ENCODE measurements at regions not wholly inside any gene's neighbourhood (a gene's known extent, or its start where the extent isn't known, plus 50 kb on each side); places are given as distances from the start of the nearest gene placed in this dataset.

DNA sequence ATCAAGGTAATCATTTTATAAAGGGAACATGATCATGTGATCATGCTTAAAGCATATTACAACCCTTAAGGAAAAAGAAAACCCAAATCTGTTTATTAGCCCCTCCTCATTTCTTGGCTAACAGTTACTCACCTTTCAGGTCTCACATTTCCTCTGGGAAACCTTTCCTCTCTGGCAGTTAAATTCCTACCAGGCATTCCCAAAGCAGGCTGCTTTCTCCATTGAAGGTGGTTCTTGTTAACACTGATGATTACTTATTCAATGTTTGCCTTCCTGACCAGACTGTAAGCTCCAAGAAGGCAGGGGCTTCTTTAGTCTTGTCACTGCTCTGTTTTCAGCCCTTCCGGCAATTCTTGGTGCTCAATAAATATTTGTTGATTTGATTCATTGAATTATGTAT is 59.9 kb downstream of the PLK2 start:
- FAIRE-seq, result no peak
- no peak overlapping the region for H3K4me2 ChIP-seq (ENCODE audit: low read length)
- no peak overlapping the region for H3K9ac ChIP-seq (ENCODE audit: low read length)
- TF ChIP-seq EZH2 (IDR thresholded peaks at IDR 0.05; ENCODE audit: insufficient read depth, low read length), result no peak
- TF ChIP-seq, protein P1, sequence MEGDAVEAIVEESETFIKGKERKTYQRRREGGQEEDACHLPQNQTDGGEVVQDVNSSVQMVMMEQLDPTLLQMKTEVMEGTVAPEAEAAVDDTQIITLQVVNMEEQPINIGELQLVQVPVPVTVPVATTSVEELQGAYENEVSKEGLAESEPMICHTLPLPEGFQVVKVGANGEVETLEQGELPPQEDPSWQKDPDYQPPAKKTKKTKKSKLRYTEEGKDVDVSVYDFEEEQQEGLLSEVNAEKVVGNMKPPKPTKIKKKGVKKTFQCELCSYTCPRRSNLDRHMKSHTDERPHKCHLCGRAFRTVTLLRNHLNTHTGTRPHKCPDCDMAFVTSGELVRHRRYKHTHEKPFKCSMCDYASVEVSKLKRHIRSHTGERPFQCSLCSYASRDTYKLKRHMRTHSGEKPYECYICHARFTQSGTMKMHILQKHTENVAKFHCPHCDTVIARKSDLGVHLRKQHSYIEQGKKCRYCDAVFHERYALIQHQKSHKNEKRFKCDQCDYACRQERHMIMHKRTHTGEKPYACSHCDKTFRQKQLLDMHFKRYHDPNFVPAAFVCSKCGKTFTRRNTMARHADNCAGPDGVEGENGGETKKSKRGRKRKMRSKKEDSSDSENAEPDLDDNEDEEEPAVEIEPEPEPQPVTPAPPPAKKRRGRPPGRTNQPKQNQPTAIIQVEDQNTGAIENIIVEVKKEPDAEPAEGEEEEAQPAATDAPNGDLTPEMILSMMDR (IDR thresholded peaks at IDR 0.05; ENCODE audit: insufficient read depth, low read depth, low read length), result no peak
- H3K4me3 Mint-ChIP-seq (ENCODE audit: unreplicated experiment), result no peak overlapping the region
- H3K27ac Mint-ChIP-seq (ENCODE audit: unreplicated experiment), result no peak overlapping the region
- no peak overlapping the region for H2AFZ ChIP-seq (ENCODE audit: low read depth, low read length)
- H3K9me3 Mint-ChIP-seq (ENCODE audit: unreplicated experiment), result peaks cover 4% of the 10 kb centered on the region
- no peaks in the 10 kb centered on the region for H3K36me3 ChIP-seq (ENCODE audit: insufficient read depth, low read length)
- H3K79me2 ChIP-seq (ENCODE audit: insufficient read depth, low read length), result no peaks in the 10 kb centered on the region
- H3K4me1 Mint-ChIP-seq (ENCODE audit: low read depth, unreplicated experiment), result peaks cover 4% of the 10 kb centered on the region
- no peaks in the 10 kb centered on the region for H3K4me1 ChIP-seq (ENCODE audit: insufficient read depth, low read length)
- no peaks in the 10 kb centered on the region for H3K36me3 Mint-ChIP-seq (ENCODE audit: low read depth, unreplicated experiment)
- H3K27ac ChIP-seq (ENCODE audit: low read depth, low read length), result no peak overlapping the region
- no peaks in the 10 kb centered on the region for H3K9me3 ChIP-seq (ENCODE audit: insufficient read depth, low read depth, low read length)
- no peaks in the 10 kb centered on the region for H3K27me3 Mint-ChIP-seq (ENCODE audit: low read depth, unreplicated experiment)
- H3K27me3 ChIP-seq (ENCODE audit: insufficient read depth, low read length), result no peaks in the 10 kb centered on the region
- H4K20me1 ChIP-seq (ENCODE audit: insufficient read depth, low read length), result no peaks in the 10 kb centered on the region
- DNase-seq (ENCODE audit: low read depth), result no peak
- H3K4me3 ChIP-seq (ENCODE audit: insufficient read depth, low read depth, low read length), result no peak overlapping the region

DNA sequence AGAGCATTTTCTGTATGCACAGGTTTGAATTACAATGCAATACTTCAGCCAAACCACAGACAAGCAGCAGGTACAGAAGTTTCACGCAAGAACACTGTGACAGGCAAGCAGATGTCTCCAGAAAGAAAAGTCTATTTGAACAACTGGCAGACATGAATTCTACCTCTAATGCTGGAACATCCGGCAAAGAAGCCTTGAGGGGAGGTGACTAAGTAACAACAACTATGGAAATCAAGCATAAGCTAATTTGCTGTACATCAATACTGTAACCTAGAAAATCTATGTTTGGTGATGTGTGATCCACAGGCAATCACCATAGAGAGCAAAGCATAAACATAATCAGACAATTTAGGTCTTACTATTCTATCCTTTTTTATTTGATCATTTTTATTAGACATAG is 65.5 kb downstream of the PLK2 start:
- Histone ChIP-seq H3K4me3 (ENCODE audit: insufficient read depth, low read depth, low read length) (no peak overlapping the region), H4K20me1 (ENCODE audit: insufficient read depth, low read length) (no peaks in the 10 kb centered on the region), H3K4me2 (ENCODE audit: low read length) (no peak overlapping the region), H2AFZ (ENCODE audit: low read depth, low read length) (no peak overlapping the region), H3K79me2 (ENCODE audit: insufficient read depth, low read length) (no peaks in the 10 kb centered on the region), H3K9me3 (ENCODE audit: insufficient read depth, low read depth, low read length) (no peaks in the 10 kb centered on the region), H3K4me1 (ENCODE audit: insufficient read depth, low read length) (no peaks in the 10 kb centered on the region), H3K27me3 (ENCODE audit: insufficient read depth, low read length) (no peaks in the 10 kb centered on the region), H3K36me3 (ENCODE audit: insufficient read depth, low read length) (no peaks in the 10 kb centered on the region), H3K9ac (ENCODE audit: low read length) (no peak overlapping the region), H3K27ac (ENCODE audit: low read depth, low read length) (no peak overlapping the region)
- Mint-ChIP-seq H3K9me3 (ENCODE audit: unreplicated experiment) (peaks cover 9% of the 10 kb centered on the region), H3K27ac (ENCODE audit: unreplicated experiment) (no peak overlapping the region), H3K36me3 (ENCODE audit: low read depth, unreplicated experiment) (no peaks in the 10 kb centered on the region), H3K4me1 (ENCODE audit: low read depth, unreplicated experiment) (no peaks in the 10 kb centered on the region), H3K4me3 (ENCODE audit: unreplicated experiment) (no peak overlapping the region), H3K27me3 (ENCODE audit: low read depth, unreplicated experiment) (no peaks in the 10 kb centered on the region)
- no peak for FAIRE-seq
- DNase-seq (ENCODE audit: low read depth), result no peak
- TF ChIP-seq, protein P1 (IDR thresholded peaks at IDR 0.05; ENCODE audit: insufficient read depth, low read depth, low read length), result no peak
- TF ChIP-seq EZH2 (IDR thresholded peaks at IDR 0.05; ENCODE audit: insufficient read depth, low read length), result no peak

DNA sequence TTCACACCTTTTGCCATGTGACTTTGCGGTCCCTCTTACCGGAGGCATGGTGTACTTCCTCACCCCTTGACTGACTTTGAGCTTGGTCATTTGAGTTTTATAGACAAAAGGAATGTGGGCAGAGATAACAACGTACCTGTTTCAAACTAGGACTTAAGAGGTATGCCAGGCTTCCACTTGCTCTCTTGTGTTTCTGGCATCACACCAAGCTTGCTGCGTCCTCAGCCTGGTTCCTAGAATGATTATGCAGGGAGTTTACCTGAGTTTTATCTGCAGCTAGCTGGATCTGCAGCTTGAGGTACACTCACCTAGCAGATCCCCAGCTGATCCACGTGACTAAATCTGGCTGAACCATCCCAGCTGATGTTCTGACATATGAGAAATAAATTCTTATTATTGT is 66.2 kb downstream of the PLK2 start:
- Mint-ChIP-seq H3K4me1 (ENCODE audit: low read depth, unreplicated experiment) (no peaks in the 10 kb centered on the region), H3K36me3 (ENCODE audit: low read depth, unreplicated experiment) (no peaks in the 10 kb centered on the region), H3K4me3 (ENCODE audit: unreplicated experiment) (no peak overlapping the region), H3K27me3 (ENCODE audit: low read depth, unreplicated experiment) (no peaks in the 10 kb centered on the region), H3K27ac (ENCODE audit: unreplicated experiment) (no peak overlapping the region), H3K9me3 (ENCODE audit: unreplicated experiment) (peaks cover 9% of the 10 kb centered on the region)
- Histone ChIP-seq H3K4me1 (ENCODE audit: insufficient read depth, low read length) (no peaks in the 10 kb centered on the region), H3K4me3 (ENCODE audit: insufficient read depth, low read depth, low read length) (no peak overlapping the region), H3K9me3 (ENCODE audit: insufficient read depth, low read depth, low read length) (no peaks in the 10 kb centered on the region), H3K9ac (ENCODE audit: low read length) (no peak overlapping the region), H3K27me3 (ENCODE audit: insufficient read depth, low read length) (no peaks in the 10 kb centered on the region), H3K79me2 (ENCODE audit: insufficient read depth, low read length) (no peaks in the 10 kb centered on the region), H3K27ac (ENCODE audit: low read depth, low read length) (no peak overlapping the region), H3K4me2 (ENCODE audit: low read length) (no peak overlapping the region), H2AFZ (ENCODE audit: low read depth, low read length) (no peak overlapping the region), H3K36me3 (ENCODE audit: insufficient read depth, low read length) (no peaks in the 10 kb centered on the region), H4K20me1 (ENCODE audit: insufficient read depth, low read length) (no peaks in the 10 kb centered on the region)
- FAIRE-seq (no peak), DNase-seq (ENCODE audit: low read depth) (no peak)
- no peak for TF ChIP-seq EZH2 (IDR thresholded peaks at IDR 0.05; ENCODE audit: insufficient read depth, low read length)
- TF ChIP-seq, protein P1 (IDR thresholded peaks at IDR 0.05; ENCODE audit: insufficient read depth, low read depth, low read length), result no peak
